ENCODE measurements at regions not wholly inside any gene's neighbourhood (a gene's known extent, or its start where the extent isn't known, plus 50 kb on each side); places are given as distances from the start of the nearest gene placed in this dataset.

DNA sequence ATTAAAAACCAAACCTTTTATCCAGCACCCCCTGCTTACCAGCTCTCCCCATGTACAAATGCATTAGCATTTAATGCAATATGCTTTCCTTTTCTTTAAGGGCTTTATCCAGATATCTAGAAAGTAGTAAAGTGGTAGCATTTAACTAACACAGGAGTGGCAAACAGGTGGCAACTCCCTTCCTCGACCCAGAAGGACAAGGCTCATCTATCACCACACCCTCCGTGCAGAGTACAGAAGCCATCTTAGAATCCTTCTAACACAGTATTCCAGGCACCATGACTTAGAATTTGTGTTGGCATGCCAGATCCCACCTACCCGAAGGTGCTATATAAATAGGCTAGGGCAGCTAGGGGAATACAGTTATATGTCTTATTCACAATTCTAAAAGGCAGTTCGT is 148.6 kb upstream of the NSMCE3 start:
- POLR2A ChIA-PET (ENCODE audit: low non-redundant PET) = no interaction called here
- BruUV-seq (replicated peaks) = no TSS peak
- TF ChIP-seq EZH2 (IDR thresholded peaks at IDR 0.05; ENCODE audit: borderline replicate concordance, low read depth, low read length, poor library complexity, severe bottlenecking) = no peak
- TF ChIP-seq, protein P1, sequence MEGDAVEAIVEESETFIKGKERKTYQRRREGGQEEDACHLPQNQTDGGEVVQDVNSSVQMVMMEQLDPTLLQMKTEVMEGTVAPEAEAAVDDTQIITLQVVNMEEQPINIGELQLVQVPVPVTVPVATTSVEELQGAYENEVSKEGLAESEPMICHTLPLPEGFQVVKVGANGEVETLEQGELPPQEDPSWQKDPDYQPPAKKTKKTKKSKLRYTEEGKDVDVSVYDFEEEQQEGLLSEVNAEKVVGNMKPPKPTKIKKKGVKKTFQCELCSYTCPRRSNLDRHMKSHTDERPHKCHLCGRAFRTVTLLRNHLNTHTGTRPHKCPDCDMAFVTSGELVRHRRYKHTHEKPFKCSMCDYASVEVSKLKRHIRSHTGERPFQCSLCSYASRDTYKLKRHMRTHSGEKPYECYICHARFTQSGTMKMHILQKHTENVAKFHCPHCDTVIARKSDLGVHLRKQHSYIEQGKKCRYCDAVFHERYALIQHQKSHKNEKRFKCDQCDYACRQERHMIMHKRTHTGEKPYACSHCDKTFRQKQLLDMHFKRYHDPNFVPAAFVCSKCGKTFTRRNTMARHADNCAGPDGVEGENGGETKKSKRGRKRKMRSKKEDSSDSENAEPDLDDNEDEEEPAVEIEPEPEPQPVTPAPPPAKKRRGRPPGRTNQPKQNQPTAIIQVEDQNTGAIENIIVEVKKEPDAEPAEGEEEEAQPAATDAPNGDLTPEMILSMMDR (conservative IDR thresholded peaks at IDR 0.05; ENCODE audit: low read depth, low read length) = no peak
- Histone ChIP-seq H3K27ac (ENCODE audit: low read depth, low read length, poor library complexity, severe bottlenecking) (no peak overlapping the region), H3K4me1 (ENCODE audit: insufficient read depth, low read length, poor library complexity, severe bottlenecking) (no peaks in the 10 kb centered on the region), H3K27me3 (replicated peaks; ENCODE audit: insufficient read depth, low read depth, low read length, poor library complexity) (no peaks in the 10 kb centered on the region), H3K9me3 (ENCODE audit: low read depth, low read length, poor library complexity, severe bottlenecking) (no peaks in the 10 kb centered on the region), H3K36me3 (ENCODE audit: insufficient read depth, low read length, poor library complexity, severe bottlenecking) (no peaks in the 10 kb centered on the region), H3K4me3 (ENCODE audit: low read depth, low read length, poor library complexity, severe bottlenecking) (no peak overlapping the region)
- DNase-seq (ENCODE audit: low spot score) = no peak
- intact Hi-C loops (cut with micrococcal nuclease; ENCODE audit: unreplicated experiment) = no loop called here
- CTCF ChIA-PET = no interaction called here

DNA sequence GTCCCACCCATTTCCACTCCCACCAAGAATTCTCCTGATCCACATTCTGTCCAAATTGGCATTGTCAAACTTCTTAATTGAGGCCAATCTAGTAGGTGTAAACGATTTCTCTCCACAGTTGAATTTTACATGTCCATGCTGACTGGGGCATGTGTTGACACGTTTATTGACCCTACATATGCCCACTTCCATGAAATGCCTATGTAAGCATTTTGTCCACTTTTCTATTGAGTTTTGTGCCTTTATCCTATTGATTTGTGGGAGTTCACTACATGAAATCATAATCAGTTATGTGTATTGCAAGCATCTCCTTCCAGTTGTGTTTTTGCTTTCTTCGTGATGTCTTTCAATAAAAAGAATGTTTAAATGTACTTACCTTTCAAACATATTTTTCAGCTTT is 141.7 kb upstream of the NSMCE3 start:
- H3K4me1 ChIP-seq (ENCODE audit: insufficient read depth, low read length, poor library complexity, severe bottlenecking) = no peaks in the 10 kb centered on the region
- H3K36me3 ChIP-seq (ENCODE audit: insufficient read depth, low read length, poor library complexity, severe bottlenecking) = no peaks in the 10 kb centered on the region
- H3K4me3 ChIP-seq (ENCODE audit: low read depth, low read length, poor library complexity, severe bottlenecking) = no peak overlapping the region
- no TSS peak for BruUV-seq (replicated peaks)
- H3K27ac ChIP-seq (ENCODE audit: low read depth, low read length, poor library complexity, severe bottlenecking) = no peak overlapping the region
- ChIA-PET CTCF (no interaction called here), POLR2A (ENCODE audit: low non-redundant PET) (no interaction called here)
- no peaks in the 10 kb centered on the region for H3K9me3 ChIP-seq (ENCODE audit: low read depth, low read length, poor library complexity, severe bottlenecking)
- no peak for DNase-seq (ENCODE audit: low spot score)
- intact Hi-C loops (cut with micrococcal nuclease; ENCODE audit: unreplicated experiment) = no loop called here
- no peaks in the 10 kb centered on the region for H3K27me3 ChIP-seq (replicated peaks; ENCODE audit: insufficient read depth, low read depth, low read length, poor library complexity)
- TF ChIP-seq EZH2 (IDR thresholded peaks at IDR 0.05; ENCODE audit: borderline replicate concordance, low read depth, low read length, poor library complexity, severe bottlenecking) = no peak
- TF ChIP-seq, protein P1 (conservative IDR thresholded peaks at IDR 0.05; ENCODE audit: low read depth, low read length) = no peak

DNA sequence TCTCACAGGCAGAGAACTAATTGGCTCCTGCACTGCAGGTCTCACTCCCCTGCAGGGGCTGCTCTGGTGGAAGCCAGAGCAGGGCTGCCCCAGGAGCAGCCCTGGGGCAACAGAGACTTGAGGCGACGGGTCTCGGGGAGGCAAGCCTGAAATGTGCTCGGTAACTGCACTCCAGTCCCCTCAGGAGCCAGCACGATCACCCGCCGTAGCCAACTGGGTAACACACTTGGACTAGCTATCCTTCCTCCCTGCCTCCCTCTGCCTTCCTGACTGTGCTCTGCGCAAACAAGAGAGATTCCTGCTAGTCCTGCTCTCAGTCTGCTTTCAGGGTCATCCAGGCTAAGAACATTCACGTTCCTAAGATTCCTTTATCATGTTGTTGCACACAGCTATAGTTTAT is 140.7 kb upstream of the NSMCE3 start:
- POLR2A ChIA-PET (ENCODE audit: low non-redundant PET) = no interaction called here
- no TSS peak for BruUV-seq (replicated peaks)
- intact Hi-C loops (cut with micrococcal nuclease; ENCODE audit: unreplicated experiment) = no loop called here

More for the DNA sequence above, 140.7 kb upstream of the NSMCE3 start:
- TF ChIP-seq, protein P1 (conservative IDR thresholded peaks at IDR 0.05; ENCODE audit: low read depth, low read length) = no peak
- TF ChIP-seq EZH2 (IDR thresholded peaks at IDR 0.05; ENCODE audit: borderline replicate concordance, low read depth, low read length, poor library complexity, severe bottlenecking) = no peak
- Histone ChIP-seq H3K36me3 (ENCODE audit: insufficient read depth, low read length, poor library complexity, severe bottlenecking) (no peaks in the 10 kb centered on the region), H3K4me1 (ENCODE audit: insufficient read depth, low read length, poor library complexity, severe bottlenecking) (no peaks in the 10 kb centered on the region), H3K27ac (ENCODE audit: low read depth, low read length, poor library complexity, severe bottlenecking) (no peak overlapping the region), H3K4me3 (ENCODE audit: low read depth, low read length, poor library complexity, severe bottlenecking) (no peak overlapping the region), H3K9me3 (ENCODE audit: low read depth, low read length, poor library complexity, severe bottlenecking) (no peaks in the 10 kb centered on the region), H3K27me3 (replicated peaks; ENCODE audit: insufficient read depth, low read depth, low read length, poor library complexity) (no peaks in the 10 kb centered on the region)
- DNase-seq (ENCODE audit: low spot score) = no peak
- CTCF ChIA-PET = no interaction called here

Measured in A673 (cell line).